ENCODE measurements at regions not wholly inside any gene's neighbourhood (a gene's known extent, or its start where the extent isn't known, plus 50 kb on each side); places are given as distances from the start of the nearest gene placed in this dataset.
"Not testable (repeated sequence)": the region's sequence is repeated elsewhere in the genome, so short reads cannot be mapped to it uniquely, and the experiment has no call there.

GRCh38 chr4:170591076-170591475 is 501.3 kb upstream of the AADAT start:
- peak; percentile 1 for DNase-seq (ENCODE audit: low read depth)

- DNase-seq (ENCODE audit: low read depth) = peak; percentile 10
These were observed 499.9 kb upstream of the AADAT start for GRCh38 chr4:170589597-170590191.

- no peak for DNase-seq (ENCODE audit: low read depth)
These were observed 492.2 kb upstream of the AADAT start for GRCh38 chr4:170581969-170582368.

- DNase-seq (ENCODE audit: low read depth) = no peak
These were observed 491.6 kb upstream of the AADAT start for GRCh38 chr4:170581322-170581721.

GRCh38 chr4:170580651-170581050 is 490.9 kb upstream of the AADAT start:
- no peak for DNase-seq (ENCODE audit: low read depth)

- DNase-seq (ENCODE audit: low read depth) = no peak
These were observed 449.2 kb upstream of the AADAT start for GRCh38 chr4:170538821-170539473.

GRCh38 chr4:170529748-170530722 is 440.3 kb upstream of the AADAT start:
- DNase-seq (ENCODE audit: low read depth) = no peak

GRCh38 chr4:170526471-170526870 is 436.7 kb upstream of the AADAT start:
- no peak for DNase-seq (ENCODE audit: low read depth)

GRCh38 chr4:170522427-170522970 is 432.7 kb upstream of the AADAT start:
- DNase-seq (ENCODE audit: low read depth) = no peak

GRCh38 chr4:170497689-170498088 is 407.9 kb upstream of the AADAT start:
- DNase-seq (ENCODE audit: low read depth) = no peak

GRCh38 chr4:170497112-170497511 is 407.4 kb upstream of the AADAT start:
- DNase-seq (ENCODE audit: low read depth) = no peak

- DNase-seq (ENCODE audit: low read depth) = no peak
These were observed 402.2 kb upstream of the AADAT start for GRCh38 chr4:170491981-170492380.

GRCh38 chr4:170476351-170476750 is 386.6 kb upstream of the AADAT start:
- DNase-seq (ENCODE audit: low read depth) = no peak

GRCh38 chr4:170465429-170465828 is 375.7 kb upstream of the AADAT start:
- no peak for DNase-seq (ENCODE audit: low read depth)

GRCh38 chr4:170464614-170465197 is 374.9 kb upstream of the AADAT start:
- DNase-seq (ENCODE audit: low read depth) = no peak

- no peak for DNase-seq (ENCODE audit: low read depth)
These were observed 357.0 kb upstream of the AADAT start for GRCh38 chr4:170446782-170447181.

- DNase-seq (ENCODE audit: low read depth) = not testable (repeated sequence)
These were observed 351.4 kb upstream of the AADAT start for GRCh38 chr4:170441146-170441545.

- DNase-seq (ENCODE audit: low read depth) = no peak
These were observed 339.2 kb upstream of the AADAT start for GRCh38 chr4:170428929-170429328.

GRCh38 chr4:170425521-170426143 is 335.9 kb upstream of the AADAT start:
- no peak for DNase-seq (ENCODE audit: low read depth)

GRCh38 chr4:170425040-170425439 is 335.3 kb upstream of the AADAT start:
- DNase-seq (ENCODE audit: low read depth) = no peak

- peak; percentile 44 for DNase-seq (ENCODE audit: low read depth)
These were observed 333.4 kb upstream of the AADAT start for GRCh38 chr4:170423137-170423536.

- no peak for DNase-seq (ENCODE audit: low read depth)
These were observed 330.5 kb upstream of the AADAT start for GRCh38 chr4:170420255-170420693.

Measured in EH (cell line).